ENCODE measurements at regions not wholly inside any gene's neighbourhood (a gene's known extent, or its start where the extent isn't known, plus 50 kb on each side); places are given as distances from the start of the nearest gene placed in this dataset.

- H3K4me3 ChIP-seq (ENCODE audit: low read depth, low read length): no peak overlapping the region
- no peaks in the 10 kb centered on the region for H3K27me3 ChIP-seq (ENCODE audit: control insufficient read depth, insufficient read depth, low read length)
- H3K36me3 ChIP-seq (ENCODE audit: control insufficient read depth, insufficient read depth, low read length): no peaks in the 10 kb centered on the region
- no peak for DNase-seq (ENCODE audit: low read depth)
- FAIRE-seq: no peak
- TF ChIP-seq CTCF (IDR thresholded peaks at IDR 0.05; ENCODE audit: insufficient read depth, low read length, severe bottlenecking): no peak
Measured at GRCh38 chr5:28208356-28208755, 1170.0 kb upstream of the CDH9 start.

- Histone ChIP-seq H3K27me3 (ENCODE audit: control insufficient read depth, insufficient read depth, low read length) (no peaks in the 10 kb centered on the region), H3K36me3 (ENCODE audit: control insufficient read depth, insufficient read depth, low read length) (no peaks in the 10 kb centered on the region), H3K4me3 (ENCODE audit: low read depth, low read length) (no peak overlapping the region)
- DNase-seq (ENCODE audit: low read depth) (peak; percentile 2), FAIRE-seq (no peak)
- TF ChIP-seq CTCF (IDR thresholded peaks at IDR 0.05; ENCODE audit: insufficient read depth, low read length, severe bottlenecking): no peak
Measured at GRCh38 chr5:28190011-28190410, 1151.6 kb upstream of the CDH9 start.

- TF ChIP-seq CTCF (IDR thresholded peaks at IDR 0.05; ENCODE audit: insufficient read depth, low read length, severe bottlenecking): no peak
- H3K36me3 ChIP-seq (ENCODE audit: control insufficient read depth, insufficient read depth, low read length): no peaks in the 10 kb centered on the region
- no peak for FAIRE-seq
- H3K4me3 ChIP-seq (ENCODE audit: low read depth, low read length): no peak overlapping the region
- H3K27me3 ChIP-seq (ENCODE audit: control insufficient read depth, insufficient read depth, low read length): no peaks in the 10 kb centered on the region
- no peak for DNase-seq (ENCODE audit: low read depth)
Measured at GRCh38 chr5:28174691-28175090, 1136.3 kb upstream of the CDH9 start.

- H3K36me3 ChIP-seq (ENCODE audit: control insufficient read depth, insufficient read depth, low read length): no peaks in the 10 kb centered on the region
- H3K27me3 ChIP-seq (ENCODE audit: control insufficient read depth, insufficient read depth, low read length): no peaks in the 10 kb centered on the region
- no peak for TF ChIP-seq CTCF (IDR thresholded peaks at IDR 0.05; ENCODE audit: insufficient read depth, low read length, severe bottlenecking)
- H3K4me3 ChIP-seq (ENCODE audit: low read depth, low read length): no peak overlapping the region
- peak; percentile 4 for DNase-seq (ENCODE audit: low read depth)
- no peak for FAIRE-seq
Measured at GRCh38 chr5:28165096-28165495, 1126.7 kb upstream of the CDH9 start.

- TF ChIP-seq CTCF (IDR thresholded peaks at IDR 0.05; ENCODE audit: insufficient read depth, low read length, severe bottlenecking): no peak
- no peaks in the 10 kb centered on the region for H3K36me3 ChIP-seq (ENCODE audit: control insufficient read depth, insufficient read depth, low read length)
- no peaks in the 10 kb centered on the region for H3K27me3 ChIP-seq (ENCODE audit: control insufficient read depth, insufficient read depth, low read length)
- no peak for DNase-seq (ENCODE audit: low read depth)
- H3K4me3 ChIP-seq (ENCODE audit: low read depth, low read length): no peak overlapping the region
- FAIRE-seq: no peak
Measured at GRCh38 chr5:28164568-28164967, 1126.2 kb upstream of the CDH9 start.

- no peaks in the 10 kb centered on the region for H3K27me3 ChIP-seq (ENCODE audit: control insufficient read depth, insufficient read depth, low read length)
- H3K36me3 ChIP-seq (ENCODE audit: control insufficient read depth, insufficient read depth, low read length): no peaks in the 10 kb centered on the region
- no peak for TF ChIP-seq CTCF (IDR thresholded peaks at IDR 0.05; ENCODE audit: insufficient read depth, low read length, severe bottlenecking)
- no peak overlapping the region for H3K4me3 ChIP-seq (ENCODE audit: low read depth, low read length)
- no peak for DNase-seq (ENCODE audit: low read depth)
- FAIRE-seq: no peak
Measured at GRCh38 chr5:28156981-28157380, 1118.6 kb upstream of the CDH9 start.
